Liver (tissue), 8 donors: ENCODE measurements at regions not wholly inside any gene's neighbourhood (a gene's known extent, or its start where the extent isn't known, plus 50 kb on each side); places are given as distances from the start of the nearest gene placed in this dataset.
A peak's percentile ranks its signal among the peaks of the same experiment; 100 is the strongest.

Experiments
- DNase-seq: peaks from one replicate; pipeline ENCODE4 v3.0.0-alpha.2; 2017; ENCODE audit warnings: low spot score
- H3K27ac ChIP-seq, 2 donors: one replicate each; pipeline ENCODE4 v1.7.0; 2013; ENCODE audit warnings: inconsistent platforms in 2 of 2, low read length in 2 of 2, control low read depth in 1 of 2, low read depth in 1 of 2, mild to moderate bottlenecking in 1 of 2
- H3K27me3 ChIP-seq, 4 donors: one replicate each; pipeline versions ENCODE4 v1.6.1 to v1.7.0; 2013; ENCODE audit warnings: low read length in 3 of 4, inconsistent platforms in 1 of 4, mild to moderate bottlenecking in 1 of 4, moderate library complexity in 1 of 4; ENCODE audit not compliant: control insufficient read depth in 4 of 4, insufficient read depth in 4 of 4
- H3K36me3 ChIP-seq, 4 donors: one replicate each; pipeline versions ENCODE4 v1.6.1 to v1.7.0; 2013; ENCODE audit warnings: low read length in 3 of 4, mild to moderate bottlenecking in 3 of 4, low read depth in 1 of 4, moderate library complexity in 1 of 4; ENCODE audit not compliant: control insufficient read depth in 4 of 4, insufficient read depth in 3 of 4
- H3K4me1 ChIP-seq, 4 donors: one replicate each; pipeline versions ENCODE4 v1.6.1 to v1.7.0; 2013; ENCODE audit warnings: low read length in 3 of 4, mild to moderate bottlenecking in 3 of 4, moderate library complexity in 1 of 4; ENCODE audit not compliant: control insufficient read depth in 4 of 4, insufficient read depth in 4 of 4
- H3K4me3 ChIP-seq, 3 donors: one replicate each; pipeline versions ENCODE4 v1.6.1 to v1.7.0; 2013; ENCODE audit warnings: low read length in 3 of 3, control low read depth in 1 of 3, low read depth in 1 of 3, mild to moderate bottlenecking in 1 of 3
- H3K9ac ChIP-seq, 2 donors: one replicate each; pipeline ENCODE4 v1.7.0; 2013; ENCODE audit warnings: low read length in 2 of 2, mild to moderate bottlenecking in 2 of 2, moderate library complexity in 2 of 2, control low read depth in 1 of 2, low read depth in 1 of 2
- H3K9me3 ChIP-seq, 4 donors: one replicate each; pipeline versions ENCODE4 v1.6.1 to v1.7.0; 2013; ENCODE audit warnings: low read length in 3 of 4; ENCODE audit not compliant: control insufficient read depth in 4 of 4
- ATF3 ChIP-seq: IDR thresholded peaks from 2 replicates; pipeline ENCODE4 v1.6.1; 2016; ENCODE audit warnings: antibody characterized with exemption
- CTCF ChIP-seq: fragments of 150-350 bp; IDR thresholded peaks from 2 replicates; pipeline ENCODE4 v1.5.1; 2017; ENCODE audit warnings: improper control_type of control experiment, low read depth, low read length; ENCODE audit not compliant: missing input control
- EGR1 ChIP-seq, 2 donors: IDR thresholded peaks; 2 replicates each; pipeline ENCODE4 v1.6.1; 2016 to 2018; ENCODE audit warnings: antibody characterized with exemption in 2 of 2, low read depth in 2 of 2
- FOXA1 ChIP-seq: IDR thresholded peaks from 2 replicates; pipeline ENCODE4 v1.6.1; 2016; ENCODE audit warnings: antibody characterized with exemption
- FOXA2 ChIP-seq: IDR thresholded peaks from 2 replicates; pipeline ENCODE4 v1.6.1; 2016; ENCODE audit warnings: antibody characterized with exemption
- GABPA ChIP-seq, 2 donors: IDR thresholded peaks in 1 of 2; conservative IDR thresholded peaks in 1 of 2; 2 replicates each; pipeline ENCODE4 v1.6.1; 2016; ENCODE audit warnings: antibody characterized with exemption in 2 of 2, mild to moderate bottlenecking in 1 of 2, moderate library complexity in 1 of 2
- HNF4A ChIP-seq, 2 donors: conservative IDR thresholded peaks; 2 replicates each; pipeline ENCODE4 v1.6.1; 2016; ENCODE audit warnings: antibody characterized with exemption in 2 of 2, mild to moderate bottlenecking in 2 of 2
- HNF4G ChIP-seq: IDR thresholded peaks from 2 replicates; pipeline ENCODE4 v1.6.1; 2016; ENCODE audit warnings: antibody characterized with exemption
- JUND ChIP-seq, 2 donors: IDR thresholded peaks; 2 replicates each; pipeline ENCODE4 v1.6.1; 2016; ENCODE audit warnings: antibody characterized with exemption in 2 of 2
- MAX ChIP-seq: IDR thresholded peaks from 2 replicates; pipeline ENCODE4 v1.6.1; 2016; ENCODE audit warnings: antibody characterized with exemption
- NR2F2 ChIP-seq: IDR thresholded peaks from 2 replicates; pipeline ENCODE4 v1.6.1; 2016; ENCODE audit warnings: antibody characterized with exemption
- RAD21 ChIP-seq, 2 donors: IDR thresholded peaks; 2 replicates each; pipeline ENCODE4 v1.6.1; 2016; ENCODE audit warnings: antibody characterized with exemption in 2 of 2, mild to moderate bottlenecking in 2 of 2
- SP1 ChIP-seq: IDR thresholded peaks from 2 replicates; pipeline ENCODE4 v1.6.1; 2018; ENCODE audit warnings: antibody characterized with exemption, mild to moderate bottlenecking
- TAF1 ChIP-seq: conservative IDR thresholded peaks from 2 replicates; pipeline ENCODE4 v1.6.1; 2016; ENCODE audit warnings: antibody characterized with exemption, mild to moderate bottlenecking
- YY1 ChIP-seq: IDR thresholded peaks from 2 replicates; pipeline ENCODE4 v1.6.1; 2016; ENCODE audit warnings: antibody characterized with exemption, mild to moderate bottlenecking
- ZBTB33 ChIP-seq: IDR thresholded peaks from 2 replicates; pipeline ENCODE4 v1.6.1; 2016; ENCODE audit warnings: antibody characterized with exemption
- WGBS: extraction: QIAGEN DNeasy Blood & Tissue Kit; methylation state at CpG from one replicate; pipeline ENCODE4 v1.1.7; 2013; 5-methylcytosine and 5-hydroxymethylcytosine counted together
- donor health status: healthy.
- donor health status: healthy.
- donor health status: healthy.
- donor health status: healthy.
- donor health status: healthy.

- Histone ChIP-seq H3K27ac (no peak overlapping the region), H3K9me3 (peaks cover 0 to 3% (median under 1%) of the 10 kb centered on the region in 4 donors), H3K4me3 (no peak overlapping the region), H3K9ac (no peak overlapping the region), H3K27me3 (peaks cover 0 to 9% (median 0%) of the 10 kb centered on the region in 4 donors), H3K36me3 (no peaks in the 10 kb centered on the region), H3K4me1 (no peaks in the 10 kb centered on the region)
- WGBS: 83% methylated on average over 2 of the region's 2 CpGs
- peak; percentile 5 for DNase-seq
- TF ChIP-seq EGR1 (IDR thresholded peaks at IDR 0.05; ENCODE audit: low read depth in 2 of 2) (no peak), NR2F2 (no peak), TAF1 (no peak), YY1 (no peak), HNF4A (conservative IDR thresholded peaks at IDR 0.05) (no peak), GABPA (IDR thresholded peaks at IDR 0.05 in 1 of 2, conservative IDR thresholded peaks at IDR 0.05 in 1 of 2) (no peak), JUND (IDR thresholded peaks at IDR 0.05) (no peak), CTCF (no peak), SP1 (no peak), FOXA1 (no peak), MAX (no peak), RAD21 (IDR thresholded peaks at IDR 0.05) (no peak), FOXA2 (no peak), ZBTB33 (no peak), HNF4G (no peak)
Observed at GRCh38 chr1:37161171-37161570, 126.9 kb upstream of the GRIK3 start.

GRCh38 chr1:37162059-37162458, 127.7 kb upstream of the GRIK3 start:
- Histone ChIP-seq H3K4me1 (no peaks in the 10 kb centered on the region), H3K27me3 (peaks cover 0 to 6% (median 0%) of the 10 kb centered on the region in 4 donors), H3K9ac (no peak overlapping the region), H3K27ac (no peak overlapping the region), H3K4me3 (no peak overlapping the region), H3K9me3 (peaks cover 0 to 3% (median under 1%) of the 10 kb centered on the region in 4 donors), H3K36me3 (no peaks in the 10 kb centered on the region)
- no peak for TF ChIP-seq YY1
- TF ChIP-seq NR2F2: no peak
- no peak for TF ChIP-seq MAX
- TF ChIP-seq HNF4G: no peak
- TF ChIP-seq ATF3: no peak
- TF ChIP-seq CTCF: no peak
- TF ChIP-seq HNF4A (conservative IDR thresholded peaks at IDR 0.05): no peak
- TF ChIP-seq FOXA1: no peak
- TF ChIP-seq JUND (IDR thresholded peaks at IDR 0.05): no peak
- TF ChIP-seq RAD21 (IDR thresholded peaks at IDR 0.05): no peak
- TF ChIP-seq SP1: no peak
- no peak for DNase-seq
